ENCODE measurements at regions not wholly inside any gene's neighbourhood (a gene's known extent, or its start where the extent isn't known, plus 50 kb on each side); places are given as distances from the start of the nearest gene placed in this dataset.

DNA sequence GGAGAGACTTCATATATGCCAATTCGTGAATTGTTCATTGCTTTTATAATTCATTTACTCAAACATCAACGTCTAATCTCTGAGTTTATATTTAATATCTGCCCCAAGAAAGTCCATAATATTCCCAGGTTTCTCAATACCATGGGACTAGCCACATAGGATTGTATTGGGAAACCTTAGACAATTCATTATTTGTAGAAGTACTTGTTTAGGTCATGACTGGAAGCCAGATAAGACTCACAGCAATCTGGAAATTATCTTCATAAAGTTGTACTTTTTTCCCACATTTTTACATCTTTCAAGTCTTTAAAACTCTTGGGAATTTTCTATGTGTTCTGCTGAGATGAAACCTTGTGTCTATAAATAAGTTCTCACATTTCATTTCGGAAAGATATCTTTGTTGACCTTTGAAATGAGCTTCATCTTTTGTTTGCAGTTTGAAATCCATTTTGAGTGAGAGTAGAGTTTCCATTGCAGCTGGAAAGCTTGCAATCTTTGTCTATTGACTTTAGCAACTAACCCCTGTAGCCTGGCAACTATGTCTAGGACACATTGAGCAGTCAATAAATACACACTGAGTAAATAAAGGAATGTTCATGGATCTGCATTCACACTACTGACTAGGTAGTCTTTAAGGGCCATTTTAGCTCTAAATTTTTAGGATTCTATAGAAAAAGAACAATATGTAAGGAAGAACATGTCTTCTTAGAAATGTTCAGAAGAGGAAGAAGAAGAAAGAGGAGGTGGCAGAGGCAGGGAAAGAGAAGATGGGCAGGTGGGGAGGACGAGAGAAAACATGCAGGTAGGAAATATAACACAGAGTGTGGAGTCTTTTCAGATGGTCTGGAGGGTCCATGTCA lies 154.4 kb downstream of the LRIG3 start:
- no peaks in the 10 kb centered on the region for H3K4me1 ChIP-seq (ENCODE audit: control insufficient read depth, insufficient read depth, low read length)
- no peak for ATAC-seq
- 77% methylated on average over 3 of the region's 4 CpGs for WGBS (ENCODE audit: insufficient coverage)

DNA sequence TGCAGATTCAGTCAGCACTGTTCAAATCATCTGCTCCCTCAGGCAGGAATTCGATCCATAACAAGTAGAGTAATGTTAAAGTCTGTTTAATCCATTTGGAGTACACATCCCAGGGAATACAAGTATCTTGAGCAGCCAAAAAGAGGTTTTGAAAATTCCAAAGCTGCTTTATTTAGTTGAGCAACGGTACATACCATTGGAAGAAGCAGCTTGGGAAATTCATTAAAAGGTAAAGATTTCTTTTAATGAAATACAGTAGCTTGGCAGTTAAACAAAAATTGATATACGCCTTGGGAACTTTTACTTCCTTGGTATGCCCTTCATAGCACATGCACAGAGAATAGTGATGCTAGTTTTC lies 153.8 kb downstream of the LRIG3 start:
- H3K36me3 Mint-ChIP-seq, result no peaks in the 10 kb centered on the region
- Histone ChIP-seq H3K36me3 (ENCODE audit: control insufficient read depth, insufficient read depth, low read length) (no peaks in the 10 kb centered on the region), H3K27me3 (ENCODE audit: control insufficient read depth, insufficient read depth, low read length) (no peaks in the 10 kb centered on the region), H3K27ac (ENCODE audit: low read length) (no peak overlapping the region), H3K4me1 (ENCODE audit: control insufficient read depth, insufficient read depth, low read length) (no peaks in the 10 kb centered on the region), H3K9me3 (ENCODE audit: control insufficient read depth, insufficient read depth, low read length) (no peaks in the 10 kb centered on the region), H3K4me3 (ENCODE audit: low read length) (no peak overlapping the region)
- H3K27me3 Mint-ChIP-seq (ENCODE audit: low read depth in 2 of 2), result no peaks in the 10 kb centered on the region
- TF ChIP-seq, protein P1, sequence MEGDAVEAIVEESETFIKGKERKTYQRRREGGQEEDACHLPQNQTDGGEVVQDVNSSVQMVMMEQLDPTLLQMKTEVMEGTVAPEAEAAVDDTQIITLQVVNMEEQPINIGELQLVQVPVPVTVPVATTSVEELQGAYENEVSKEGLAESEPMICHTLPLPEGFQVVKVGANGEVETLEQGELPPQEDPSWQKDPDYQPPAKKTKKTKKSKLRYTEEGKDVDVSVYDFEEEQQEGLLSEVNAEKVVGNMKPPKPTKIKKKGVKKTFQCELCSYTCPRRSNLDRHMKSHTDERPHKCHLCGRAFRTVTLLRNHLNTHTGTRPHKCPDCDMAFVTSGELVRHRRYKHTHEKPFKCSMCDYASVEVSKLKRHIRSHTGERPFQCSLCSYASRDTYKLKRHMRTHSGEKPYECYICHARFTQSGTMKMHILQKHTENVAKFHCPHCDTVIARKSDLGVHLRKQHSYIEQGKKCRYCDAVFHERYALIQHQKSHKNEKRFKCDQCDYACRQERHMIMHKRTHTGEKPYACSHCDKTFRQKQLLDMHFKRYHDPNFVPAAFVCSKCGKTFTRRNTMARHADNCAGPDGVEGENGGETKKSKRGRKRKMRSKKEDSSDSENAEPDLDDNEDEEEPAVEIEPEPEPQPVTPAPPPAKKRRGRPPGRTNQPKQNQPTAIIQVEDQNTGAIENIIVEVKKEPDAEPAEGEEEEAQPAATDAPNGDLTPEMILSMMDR (IDR thresholded peaks at IDR 0.05), result no peak
- H3K9me3 Mint-ChIP-seq, result peaks cover 11 to 28% of the 10 kb centered on the region in 2 donors
- H3K4me1 Mint-ChIP-seq, result no peaks in the 10 kb centered on the region
- DNase-seq (no peak), ATAC-seq (no peak)
- 17% methylated on average over 2 of the region's 3 CpGs for WGBS (ENCODE audit: insufficient coverage)
- no peak overlapping the region for H3K27ac Mint-ChIP-seq
- no peak overlapping the region for H3K4me3 Mint-ChIP-seq
- intact Hi-C loops (cut with micrococcal nuclease), result no loop called here

More for the DNA sequence above, 154.4 kb downstream of the LRIG3 start:
- no peaks in the 10 kb centered on the region for H3K36me3 Mint-ChIP-seq
- intact Hi-C loops (cut with micrococcal nuclease), result no loop called here
- H3K4me3 Mint-ChIP-seq, result no peak overlapping the region
- Histone ChIP-seq H3K27ac (ENCODE audit: low read length) (no peak overlapping the region), H3K4me3 (ENCODE audit: low read length) (no peak overlapping the region), H3K9me3 (ENCODE audit: control insufficient read depth, insufficient read depth, low read length) (no peaks in the 10 kb centered on the region), H3K27me3 (ENCODE audit: control insufficient read depth, insufficient read depth, low read length) (no peaks in the 10 kb centered on the region), H3K36me3 (ENCODE audit: control insufficient read depth, insufficient read depth, low read length) (no peaks in the 10 kb centered on the region)
- TF ChIP-seq, protein P1 (IDR thresholded peaks at IDR 0.05), result no peak
- no peak for DNase-seq
- H3K9me3 Mint-ChIP-seq, result peaks cover 9 to 26% of the 10 kb centered on the region in 2 donors
- H3K27ac Mint-ChIP-seq, result no peak overlapping the region
- no peaks in the 10 kb centered on the region for H3K27me3 Mint-ChIP-seq (ENCODE audit: low read depth in 2 of 2)
- H3K4me1 Mint-ChIP-seq, result no peaks in the 10 kb centered on the region

DNA sequence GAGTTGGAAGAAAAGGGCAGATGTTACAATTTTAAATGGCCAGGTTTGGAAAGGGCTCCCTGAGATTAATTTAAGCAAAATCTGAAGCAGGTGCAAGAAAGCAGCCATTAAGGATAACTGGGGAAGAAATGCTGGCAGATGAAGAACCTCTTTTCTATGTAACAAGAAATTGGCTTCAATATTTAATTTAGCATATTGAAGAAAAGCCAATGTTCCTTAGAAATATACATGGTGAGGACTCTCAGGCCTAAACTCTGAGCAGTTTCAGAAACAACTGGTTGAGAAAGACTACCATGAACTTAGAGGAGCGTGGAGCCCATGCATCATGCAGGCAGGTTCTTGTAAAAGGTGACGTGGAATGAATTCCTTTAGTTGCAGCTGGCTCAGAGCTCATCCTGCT lies 152.8 kb downstream of the LRIG3 start:
- no peaks in the 10 kb centered on the region for H3K36me3 ChIP-seq (ENCODE audit: control insufficient read depth, insufficient read depth, low read length)
- intact Hi-C loops (cut with micrococcal nuclease), result no loop called here
- Mint-ChIP-seq H3K27ac (no peak overlapping the region), H3K4me3 (no peak overlapping the region), H3K36me3 (no peaks in the 10 kb centered on the region), H3K9me3 (peaks cover 11 to 28% of the 10 kb centered on the region in 2 donors), H3K4me1 (no peaks in the 10 kb centered on the region), H3K27me3 (ENCODE audit: low read depth in 2 of 2) (no peaks in the 10 kb centered on the region)
- no peak overlapping the region for H3K27ac ChIP-seq (ENCODE audit: low read length)
- TF ChIP-seq, protein P1 (IDR thresholded peaks at IDR 0.05), result no peak
- no peak overlapping the region for H3K4me3 ChIP-seq (ENCODE audit: low read length)
- 67% methylated on average over 2 of the region's 2 CpGs for WGBS (ENCODE audit: insufficient coverage)
- no peaks in the 10 kb centered on the region for H3K9me3 ChIP-seq (ENCODE audit: control insufficient read depth, insufficient read depth, low read length)
- ATAC-seq (no peak), DNase-seq (no peak)
- H3K27me3 ChIP-seq (ENCODE audit: control insufficient read depth, insufficient read depth, low read length), result no peaks in the 10 kb centered on the region
- H3K4me1 ChIP-seq (ENCODE audit: control insufficient read depth, insufficient read depth, low read length), result no peaks in the 10 kb centered on the region

DNA sequence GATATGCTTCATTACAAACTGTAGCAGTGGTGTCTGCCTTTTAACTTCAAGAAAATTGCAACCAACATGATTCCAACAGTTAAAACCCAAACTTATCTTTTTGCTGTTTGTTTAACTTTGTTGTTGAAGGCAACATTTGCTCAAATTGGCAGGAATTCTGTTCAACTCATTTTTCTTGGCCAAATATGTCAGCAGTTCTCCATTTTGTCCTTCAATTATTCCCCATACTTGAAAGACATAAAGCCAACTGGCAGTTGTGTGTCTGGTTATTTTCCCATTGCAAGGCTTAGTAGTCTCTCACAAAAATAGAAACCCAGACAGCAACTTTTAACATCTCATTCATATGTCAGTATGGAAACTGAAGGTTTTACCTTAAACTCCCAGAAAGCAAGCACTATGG lies 146.3 kb downstream of the LRIG3 start:
- DNase-seq (no peak), ATAC-seq (no peak)
- Histone ChIP-seq H3K36me3 (ENCODE audit: control insufficient read depth, insufficient read depth, low read length) (no peaks in the 10 kb centered on the region), H3K4me3 (ENCODE audit: low read length) (no peak overlapping the region), H3K27ac (ENCODE audit: low read length) (no peak overlapping the region), H3K27me3 (ENCODE audit: control insufficient read depth, insufficient read depth, low read length) (no peaks in the 10 kb centered on the region), H3K4me1 (ENCODE audit: control insufficient read depth, insufficient read depth, low read length) (no peaks in the 10 kb centered on the region), H3K9me3 (ENCODE audit: control insufficient read depth, insufficient read depth, low read length) (peaks cover 2% of the 10 kb centered on the region)
- intact Hi-C loops (cut with micrococcal nuclease), result no loop called here
- peaks cover 11% of the 10 kb centered on the region for H3K36me3 Mint-ChIP-seq
- H3K4me1 Mint-ChIP-seq, result no peaks in the 10 kb centered on the region
- peaks cover 10 to 15% of the 10 kb centered on the region in 2 donors for H3K9me3 Mint-ChIP-seq
- TF ChIP-seq, protein P1 (IDR thresholded peaks at IDR 0.05), result no peak
- H3K27me3 Mint-ChIP-seq (ENCODE audit: low read depth in 2 of 2), result no peaks in the 10 kb centered on the region
- no peak overlapping the region for H3K4me3 Mint-ChIP-seq
- no peak overlapping the region for H3K27ac Mint-ChIP-seq

Data from natural killer cell (primary cell).